C4-2B (cell line): ENCODE measurements at regions not wholly inside any gene's neighbourhood (a gene's known extent, or its start where the extent isn't known, plus 50 kb on each side); places are given as distances from the start of the nearest gene placed in this dataset.

ENCODE experiments used
- CTCF ChIP-seq: fragments of 450-650 bp; conservative IDR thresholded peaks from 2 replicates; pipeline ENCODE4 v1.5.1; 2017; ENCODE audit warnings: mild to moderate bottlenecking
- ZFX ChIP-seq: fragments of 450-650 bp; IDR thresholded peaks from 2 replicates; pipeline ENCODE4 v1.6.1; 2017

GRCh38 chr7:22564511-22565045 lies 64.6 kb upstream of the STEAP1B start:
- TF ChIP-seq CTCF (no peak), ZFX (no peak)
